HG03457 (cell line): ENCODE measurements at regions not wholly inside any gene's neighbourhood (a gene's known extent, or its start where the extent isn't known, plus 50 kb on each side); places are given as distances from the start of the nearest gene placed in this dataset.

Experiments used
- ATAC-seq: cut with Tn5 transposase; IDR thresholded peaks from one replicate; pipeline ENCODE4 v1.9.1; 2021; ENCODE audit warnings: moderate number of reproducible peaks; ENCODE audit not compliant: unreplicated experiment

DNA sequence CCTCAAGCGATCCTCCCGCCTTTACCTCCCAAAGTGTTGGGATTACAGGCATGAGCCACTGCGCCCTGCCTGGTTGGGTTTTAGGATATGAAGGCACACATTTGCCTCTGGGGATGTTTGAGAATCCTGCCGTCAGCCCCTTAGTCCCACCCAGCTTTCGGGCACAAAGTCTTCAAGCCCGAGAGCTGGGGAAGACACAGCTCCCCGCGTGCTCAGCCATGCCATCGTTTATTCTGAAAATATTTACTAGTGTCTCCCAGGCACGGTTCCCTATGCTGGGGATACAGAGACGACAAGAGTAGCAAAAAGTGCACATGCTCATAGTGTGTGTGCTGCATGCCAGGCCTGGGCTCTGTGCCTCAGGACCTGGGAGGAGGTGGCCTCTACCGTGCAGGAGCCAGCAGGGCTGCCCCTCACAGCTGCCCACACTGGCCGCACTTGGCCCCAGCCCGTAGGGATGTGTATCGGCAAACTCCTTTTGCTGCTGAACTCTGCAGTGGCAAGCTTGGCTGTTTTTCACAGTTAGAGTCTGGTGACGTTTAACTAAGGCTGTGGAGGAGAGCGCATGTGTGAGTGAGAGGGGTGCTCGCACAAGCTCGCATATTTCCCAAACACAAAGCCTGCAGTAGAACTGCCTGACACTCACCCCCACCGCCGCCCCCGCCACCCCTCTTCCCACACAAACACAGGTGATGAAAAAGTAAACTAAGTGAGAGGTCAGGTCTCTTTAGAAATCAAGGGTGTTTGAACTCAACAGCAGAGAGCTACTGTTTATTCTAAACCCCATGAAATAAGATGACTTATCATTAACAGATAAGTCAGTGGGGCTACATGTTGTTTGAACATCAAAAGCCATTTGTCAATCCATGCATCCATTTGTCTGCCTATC lies 266.4 kb downstream of the MRTFB start:
- no peak for ATAC-seq

DNA sequence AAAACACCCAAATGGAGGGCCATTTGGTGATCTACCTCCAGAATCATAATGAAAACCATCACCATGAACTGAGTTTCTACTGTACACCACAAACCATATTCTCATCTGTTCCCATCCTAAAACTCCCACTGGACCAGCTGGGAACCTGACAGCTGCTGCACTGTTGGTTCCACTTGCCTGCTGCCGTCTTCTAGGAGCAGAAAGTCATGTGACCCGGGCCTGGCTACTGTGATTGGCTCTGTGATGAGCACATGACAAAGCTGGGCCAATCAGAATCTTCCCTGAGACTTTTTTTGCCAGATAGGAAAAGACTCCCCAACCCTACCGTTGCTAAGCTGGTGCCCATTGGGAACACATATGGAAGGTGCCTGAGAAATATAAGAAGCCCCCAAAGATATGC lies 264.2 kb downstream of the MRTFB start:
- ATAC-seq, result no peak

DNA sequence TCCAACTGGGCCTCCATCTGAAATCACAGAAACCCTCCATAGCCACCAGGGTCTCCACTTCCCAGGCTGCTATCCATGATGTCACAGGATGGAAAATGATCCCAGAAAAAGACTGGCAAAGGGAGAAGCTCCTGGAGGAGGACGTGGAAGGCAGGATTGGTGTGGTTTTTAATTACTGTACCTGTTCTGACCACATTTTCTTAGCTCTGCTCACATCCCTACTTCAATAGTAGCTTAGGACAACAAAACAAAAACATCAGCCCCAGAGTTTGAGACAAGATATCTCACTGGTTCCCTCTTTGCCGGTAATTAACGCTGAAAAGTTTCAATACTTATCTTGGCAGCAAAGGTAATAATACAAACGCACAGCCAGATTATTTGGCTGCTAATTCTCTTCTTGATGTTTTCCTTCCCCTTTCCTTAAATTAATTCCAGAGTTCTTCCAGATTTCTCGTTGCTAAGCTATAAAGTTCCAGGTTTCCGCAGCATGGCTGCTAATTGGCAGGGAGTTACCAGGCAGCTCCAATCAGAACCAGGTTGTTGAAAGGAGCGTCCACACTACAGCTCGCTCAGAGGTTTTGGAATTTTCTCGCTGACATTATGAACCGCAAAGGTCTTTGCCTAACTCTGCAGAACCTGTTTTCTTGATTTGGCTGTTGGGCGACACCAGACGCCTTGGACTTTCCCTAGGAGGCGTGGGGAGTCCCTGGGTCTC lies 263.4 kb downstream of the MRTFB start:
- ATAC-seq, result no peak

DNA sequence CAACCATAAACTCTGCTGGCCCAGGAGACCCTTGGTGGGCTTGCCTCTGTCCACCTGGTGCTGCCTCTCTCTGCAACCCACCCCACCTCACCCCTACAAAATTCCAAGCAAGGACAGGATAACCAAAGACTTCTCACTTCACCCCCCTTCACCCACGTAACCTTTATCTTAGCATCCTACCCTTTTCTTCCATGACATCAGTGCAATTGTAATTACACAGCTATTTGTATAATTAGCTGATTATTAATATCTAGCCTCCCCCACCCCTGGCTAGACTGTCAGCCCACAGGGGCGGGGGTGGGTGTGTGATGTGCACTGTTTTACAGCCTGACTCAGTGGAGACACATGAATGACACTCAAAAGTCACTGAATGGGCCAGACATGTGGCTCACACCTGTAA lies 262.2 kb downstream of the MRTFB start:
- no peak for ATAC-seq

DNA sequence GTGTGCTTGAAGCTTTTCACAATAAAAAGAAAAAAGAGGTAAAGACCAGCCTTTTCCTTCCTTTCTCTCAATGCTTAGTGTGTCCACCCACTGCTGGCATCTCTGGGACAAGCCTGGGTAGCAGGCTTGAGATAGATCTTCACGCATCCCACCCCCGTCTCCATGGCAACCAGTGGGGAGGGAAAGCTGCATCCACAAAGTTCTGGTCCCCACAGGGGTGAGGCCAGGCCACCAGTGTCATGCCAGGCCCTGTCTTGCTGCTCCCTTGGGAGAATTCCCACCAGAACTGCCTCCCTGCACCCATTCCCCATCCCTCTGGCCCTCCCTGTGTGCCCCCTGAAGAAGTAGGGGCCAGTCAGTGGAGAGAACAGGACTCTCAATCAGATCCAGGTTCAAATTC lies 259.9 kb downstream of the MRTFB start:
- no peak for ATAC-seq

DNA sequence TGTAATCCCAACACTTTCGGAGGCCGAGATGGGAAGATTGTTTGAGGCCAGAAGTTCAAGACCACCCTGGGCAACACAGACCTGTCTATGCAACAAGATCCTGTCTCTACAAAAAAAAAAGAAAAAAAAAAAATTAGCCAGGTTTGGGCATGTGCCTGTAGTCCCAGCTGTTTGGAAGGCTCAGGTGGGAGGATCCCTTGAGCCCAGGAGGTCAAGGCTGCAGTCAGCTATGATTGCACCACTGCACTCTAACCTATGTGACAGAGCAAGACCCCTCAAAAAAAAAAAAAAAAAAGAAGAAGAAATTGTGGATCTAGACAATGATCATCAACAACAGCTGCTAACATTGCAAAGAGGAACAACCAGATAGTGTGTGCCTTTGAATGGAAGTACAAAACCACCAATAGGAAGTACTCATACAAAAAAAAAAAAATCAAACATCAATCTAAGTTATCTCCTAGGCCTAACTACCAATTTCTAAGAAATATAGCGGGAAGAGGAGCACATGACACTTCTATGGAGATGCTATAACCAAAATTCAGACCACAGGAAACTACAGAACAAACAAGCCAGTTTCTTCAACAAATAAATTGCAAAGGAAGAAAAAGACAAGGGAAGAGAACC lies 258.7 kb downstream of the MRTFB start:
- no peak for ATAC-seq

DNA sequence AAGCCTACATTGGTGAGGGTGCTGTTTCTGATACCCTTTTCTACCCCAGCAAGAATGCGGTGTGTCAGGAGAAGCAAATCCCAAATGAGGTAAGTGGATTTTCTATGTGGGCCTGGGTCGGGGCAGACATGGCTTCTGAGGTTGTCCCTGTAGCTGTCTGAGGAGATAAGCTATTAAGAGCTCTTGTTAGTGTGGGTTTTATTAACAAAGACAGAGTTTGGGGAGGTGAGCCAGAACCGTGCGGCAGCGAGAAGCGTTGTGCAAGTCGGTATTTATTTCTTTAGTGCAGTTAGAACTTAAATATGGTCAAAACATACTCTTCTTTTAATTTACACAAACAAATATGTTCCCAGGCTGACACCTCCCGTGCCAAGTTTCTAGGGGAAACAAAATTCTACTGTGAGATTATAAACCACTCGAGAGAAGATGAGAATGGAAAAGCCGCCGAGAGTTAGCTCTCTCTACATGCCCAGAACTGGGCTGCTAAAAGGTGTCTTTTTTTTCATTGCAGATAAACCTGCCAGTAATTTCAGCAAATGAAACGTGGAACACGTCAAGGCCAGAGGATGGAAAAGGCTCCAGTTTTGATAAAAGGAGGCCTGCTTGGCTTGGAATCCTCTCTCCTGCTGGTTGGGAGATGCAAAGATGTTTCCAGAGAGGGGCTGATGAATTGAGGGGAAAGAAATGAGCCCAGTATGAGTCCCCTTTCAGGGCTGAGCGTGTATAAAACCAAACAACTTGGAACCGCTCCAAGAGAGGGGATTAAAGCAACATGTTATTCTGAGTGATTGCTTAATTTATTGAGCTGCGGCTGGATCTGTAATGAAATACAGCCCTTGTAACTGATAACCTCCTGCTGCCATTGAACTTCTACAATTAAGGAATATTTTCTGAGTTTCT lies 254.6 kb downstream of the MRTFB start:
- ATAC-seq, result no peak

DNA sequence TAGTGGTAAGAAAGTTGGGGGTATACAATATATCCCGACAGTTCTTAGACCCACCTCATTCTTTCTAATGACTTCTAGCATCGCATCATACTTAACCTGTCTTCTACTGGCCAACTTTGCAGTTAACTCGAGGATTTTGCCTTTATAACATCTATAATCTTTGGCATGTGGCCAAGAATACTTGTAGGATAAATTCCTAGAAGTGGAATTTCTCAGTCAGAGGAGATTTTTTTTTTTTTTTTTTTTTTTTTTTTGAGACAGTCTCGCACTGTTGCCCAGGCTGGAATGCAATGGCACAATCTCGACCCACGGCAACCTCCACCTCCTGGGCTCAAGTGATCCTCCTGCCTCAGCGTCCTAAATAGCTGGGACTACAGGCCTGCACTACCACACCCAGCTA lies 253.5 kb downstream of the MRTFB start:
- no peak for ATAC-seq

DNA sequence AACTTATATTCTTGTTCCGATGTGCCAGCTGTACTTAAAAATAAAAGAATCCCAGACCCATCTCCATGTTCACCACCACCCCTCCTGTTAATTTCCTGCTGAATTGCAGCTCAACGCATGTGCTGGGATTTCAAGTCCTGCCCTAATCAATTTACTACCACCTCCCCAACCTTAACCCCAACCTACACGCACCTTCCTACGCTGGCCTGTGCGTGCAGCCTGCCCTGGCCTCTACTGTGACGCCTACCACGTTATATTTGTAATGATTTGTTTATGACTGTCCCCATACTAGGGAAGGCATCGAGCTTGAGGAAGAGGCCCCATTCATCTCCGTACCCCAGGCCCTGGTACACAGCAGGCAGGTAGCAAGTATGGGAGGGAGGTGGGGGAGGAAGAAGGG lies 251.1 kb downstream of the MRTFB start:
- no peak for ATAC-seq

DNA sequence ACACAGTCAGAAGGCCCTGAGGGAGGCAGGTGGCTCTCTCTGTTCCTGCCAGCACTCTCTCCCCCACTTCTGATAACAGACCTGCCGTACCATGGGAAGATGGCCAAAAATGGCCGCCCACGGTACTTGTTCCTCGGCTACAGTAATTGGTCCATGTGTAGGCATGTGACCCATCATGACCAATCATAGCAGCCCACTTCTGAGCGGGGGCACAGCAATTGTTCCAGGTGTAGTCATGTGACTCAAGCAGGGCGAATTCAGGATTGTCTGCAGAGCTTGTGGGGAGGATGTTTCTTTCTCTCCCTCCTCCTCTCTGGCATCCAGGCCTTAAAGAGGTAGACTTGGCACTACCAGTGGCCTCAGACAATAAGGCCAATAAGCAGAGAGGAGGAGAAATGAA lies 250.4 kb downstream of the MRTFB start:
- ATAC-seq, result no peak

DNA sequence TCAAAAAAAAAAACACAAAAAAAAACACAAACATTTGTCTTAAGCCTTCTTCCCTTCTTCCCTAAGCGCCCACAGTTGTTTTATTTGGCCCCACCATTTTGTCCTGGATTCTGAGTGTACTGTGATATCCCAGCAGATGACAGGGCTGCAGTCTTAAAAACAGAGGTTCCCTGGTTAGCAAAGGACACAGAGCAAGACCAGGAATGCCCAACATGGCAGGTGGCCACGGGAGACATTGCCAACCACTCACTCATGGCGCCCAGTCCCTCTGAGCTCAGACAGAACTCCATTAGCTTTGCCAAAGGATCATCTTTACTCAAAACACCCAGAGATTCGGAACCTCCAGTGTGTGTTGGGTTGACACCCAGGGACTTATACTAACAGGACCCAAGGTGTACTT lies 249.3 kb downstream of the MRTFB start:
- ATAC-seq, result no peak
